ENCODE measurements at regions not wholly inside any gene's neighbourhood (a gene's known extent, or its start where the extent isn't known, plus 50 kb on each side); places are given as distances from the start of the nearest gene placed in this dataset.
"Not testable (repeated sequence)": the region's sequence is repeated elsewhere in the genome, so short reads cannot be mapped to it uniquely, and the experiment has no call there.

GRCh38 chr2:7154656-7155055 lies 237.4 kb downstream of the RNF144A start:
- Histone ChIP-seq H3K36me3 (no peaks in the 10 kb centered on the region), H3K4me1 (no peaks in the 10 kb centered on the region), H3K4me3 (no peak overlapping the region), H3K27ac (no peak overlapping the region), H3K9me3 (peaks cover 0 to 2% (median 0%) of the 10 kb centered on the region in 4 donors), H3K27me3 (no peaks in the 10 kb centered on the region)
- TF ChIP-seq POLR2AphosphoS5 (IDR thresholded peaks at IDR 0.05): no peak
- 80 to 92% methylated on average over 1 of the region's 1 CpG for WGBS, 2 donors
- DNase-seq: no peak
- intact Hi-C loops (cut with DNase I): no loop called here

- Histone ChIP-seq H3K27ac (no peak overlapping the region), H3K4me3 (no peak overlapping the region), H3K36me3 (no peaks in the 10 kb centered on the region), H3K9me3 (no peaks in the 10 kb centered on the region), H3K27me3 (no peaks in the 10 kb centered on the region), H3K4me1 (no peaks in the 10 kb centered on the region)
- intact Hi-C loops (cut with DNase I): no loop called here
- TF ChIP-seq CTCF (IDR thresholded peaks at IDR 0.05) (no peak), POLR2AphosphoS5 (IDR thresholded peaks at IDR 0.05) (no peak), EP300 (IDR thresholded peaks at IDR 0.05) (no peak), POLR2A (IDR thresholded peaks at IDR 0.05) (no peak)
- WGBS, 2 donors: 87 to 89% methylated on average over 2 of the region's 2 CpGs
- DNase-seq: no peak
These were observed 244.3 kb downstream of the RNF144A start for GRCh38 chr2:7161501-7161900.

- H3K4me3 ChIP-seq: no peak overlapping the region
- WGBS, 2 donors: 86 to 91% methylated on average over 1 of the region's 1 CpG
- no peaks in the 10 kb centered on the region for H3K27me3 ChIP-seq
- no peaks in the 10 kb centered on the region for H3K4me1 ChIP-seq
- no peaks in the 10 kb centered on the region for H3K9me3 ChIP-seq
- no peaks in the 10 kb centered on the region for H3K36me3 ChIP-seq
- intact Hi-C loops (cut with DNase I): no loop called here
- H3K27ac ChIP-seq: no peak overlapping the region
- DNase-seq: no peak
- no peak for TF ChIP-seq POLR2AphosphoS5 (IDR thresholded peaks at IDR 0.05)
- no peak for TF ChIP-seq CTCF (IDR thresholded peaks at IDR 0.05)
- no peak for TF ChIP-seq EP300 (IDR thresholded peaks at IDR 0.05)
- no peak for TF ChIP-seq POLR2A (IDR thresholded peaks at IDR 0.05)
These were observed 248.5 kb downstream of the RNF144A start for GRCh38 chr2:7165736-7166135.

- no peak for DNase-seq
- Histone ChIP-seq H3K36me3 (no peaks in the 10 kb centered on the region), H3K9me3 (no peaks in the 10 kb centered on the region), H3K4me3 (no peak overlapping the region), H3K27me3 (no peaks in the 10 kb centered on the region), H3K4me1 (no peaks in the 10 kb centered on the region), H3K27ac (no peak overlapping the region)
- no peak for TF ChIP-seq EP300 (IDR thresholded peaks at IDR 0.05)
- TF ChIP-seq CTCF (IDR thresholded peaks at IDR 0.05): no peak
- TF ChIP-seq POLR2A (IDR thresholded peaks at IDR 0.05): no peak
- TF ChIP-seq POLR2AphosphoS5 (IDR thresholded peaks at IDR 0.05): no peak
- intact Hi-C loops (cut with DNase I): no loop called here
- 76 to 85% methylated on average over 6 of the region's 6 CpGs for WGBS, 2 donors
These were observed 250.7 kb downstream of the RNF144A start for GRCh38 chr2:7167801-7168411.

- Histone ChIP-seq H3K9me3 (no peaks in the 10 kb centered on the region), H3K36me3 (no peaks in the 10 kb centered on the region), H3K4me3 (no peak overlapping the region), H3K27me3 (no peaks in the 10 kb centered on the region), H3K27ac (no peak overlapping the region), H3K4me1 (no peaks in the 10 kb centered on the region)
- TF ChIP-seq CTCF (IDR thresholded peaks at IDR 0.05) (no peak), POLR2A (IDR thresholded peaks at IDR 0.05) (no peak), POLR2AphosphoS5 (IDR thresholded peaks at IDR 0.05) (no peak), EP300 (IDR thresholded peaks at IDR 0.05) (no peak)
- intact Hi-C loops (cut with DNase I): no loop called here
- 48 to 72% methylated on average over 6 of the region's 6 CpGs for WGBS, 2 donors
- DNase-seq: no peak
These were observed 252.4 kb downstream of the RNF144A start for GRCh38 chr2:7169593-7169992.

GRCh38 chr2:7178996-7179395 lies 261.8 kb downstream of the RNF144A start:
- H3K36me3 ChIP-seq; H3K27ac ChIP-seq; intact Hi-C loops (cut with DNase I); H3K27me3 ChIP-seq; H3K4me3 ChIP-seq; H3K4me1 ChIP-seq; H3K9me3 ChIP-seq; DNase-seq: not testable (repeated sequence)
- 95 to 97% methylated on average over 17 of the region's 17 CpGs for WGBS, 2 donors
